ENCODE measurements at regions not wholly inside any gene's neighbourhood (a gene's known extent, or its start where the extent isn't known, plus 50 kb on each side); places are given as distances from the start of the nearest gene placed in this dataset.

DNA sequence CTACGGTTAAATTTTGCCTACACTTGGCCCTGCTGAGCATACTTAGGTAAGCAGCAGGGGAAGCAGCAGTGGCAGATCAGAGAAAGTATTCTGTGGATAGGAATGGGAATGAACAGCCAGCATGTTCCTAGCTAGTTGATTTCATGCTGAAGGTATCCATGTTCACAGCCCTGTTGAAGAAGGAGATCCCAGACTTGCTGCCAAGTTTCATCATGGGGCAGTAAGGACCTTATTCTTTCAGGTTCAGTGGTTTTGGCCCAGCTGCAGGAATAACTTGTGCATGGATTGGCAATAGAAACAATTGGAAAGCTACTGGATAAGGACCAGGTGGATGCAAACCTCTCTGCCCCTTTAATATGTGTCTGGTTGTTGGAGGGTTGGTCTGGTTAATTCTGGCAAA, 98.2 kb upstream of the TMEM178A start:
- DNase-seq (ENCODE audit: low spot score in 2 of 2) = no peak
- TF ChIP-seq, protein P1, sequence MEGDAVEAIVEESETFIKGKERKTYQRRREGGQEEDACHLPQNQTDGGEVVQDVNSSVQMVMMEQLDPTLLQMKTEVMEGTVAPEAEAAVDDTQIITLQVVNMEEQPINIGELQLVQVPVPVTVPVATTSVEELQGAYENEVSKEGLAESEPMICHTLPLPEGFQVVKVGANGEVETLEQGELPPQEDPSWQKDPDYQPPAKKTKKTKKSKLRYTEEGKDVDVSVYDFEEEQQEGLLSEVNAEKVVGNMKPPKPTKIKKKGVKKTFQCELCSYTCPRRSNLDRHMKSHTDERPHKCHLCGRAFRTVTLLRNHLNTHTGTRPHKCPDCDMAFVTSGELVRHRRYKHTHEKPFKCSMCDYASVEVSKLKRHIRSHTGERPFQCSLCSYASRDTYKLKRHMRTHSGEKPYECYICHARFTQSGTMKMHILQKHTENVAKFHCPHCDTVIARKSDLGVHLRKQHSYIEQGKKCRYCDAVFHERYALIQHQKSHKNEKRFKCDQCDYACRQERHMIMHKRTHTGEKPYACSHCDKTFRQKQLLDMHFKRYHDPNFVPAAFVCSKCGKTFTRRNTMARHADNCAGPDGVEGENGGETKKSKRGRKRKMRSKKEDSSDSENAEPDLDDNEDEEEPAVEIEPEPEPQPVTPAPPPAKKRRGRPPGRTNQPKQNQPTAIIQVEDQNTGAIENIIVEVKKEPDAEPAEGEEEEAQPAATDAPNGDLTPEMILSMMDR (IDR thresholded peaks at IDR 0.05) = no peak
- H3K4me1 ChIP-seq = peaks cover 2 to 23% of the 10 kb centered on the region in 2 donors
- intact Hi-C loops (cut with DNase I) = loop anchor here (5.0 kb wide), 1 partner anchor 55 kb away; no protein-coding TSS in a partner anchor
- no peaks in the 10 kb centered on the region for H3K27me3 ChIP-seq
- peaks cover 18 to 21% of the 10 kb centered on the region in 2 donors for H3K9me3 ChIP-seq
- H3K4me3 ChIP-seq = no peak overlapping the region
- peak overlapping the region; percentile 64 to 83 for H3K27ac ChIP-seq
- H3K36me3 ChIP-seq = no peaks in the 10 kb centered on the region

DNA sequence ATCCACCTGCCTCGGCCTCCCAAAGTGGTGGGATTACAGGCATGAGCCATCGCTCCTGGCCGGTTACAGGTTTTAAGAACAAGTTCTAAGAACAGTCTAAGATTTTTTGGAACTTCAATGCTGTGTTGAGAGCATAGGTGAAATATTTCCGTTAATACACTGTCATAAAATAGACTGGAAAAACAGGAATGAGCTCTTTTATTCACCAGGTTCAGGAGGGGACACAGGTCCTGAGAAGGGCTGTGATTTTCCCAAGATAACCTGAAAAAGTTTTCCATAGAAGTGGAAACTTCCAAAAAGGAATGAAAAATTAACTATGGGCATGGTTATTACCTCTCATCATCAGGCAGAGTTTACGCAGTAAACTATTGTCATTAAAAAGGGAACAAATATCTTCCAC, 97.6 kb upstream of the TMEM178A start:
- H3K4me1 ChIP-seq = peaks cover 2 to 23% of the 10 kb centered on the region in 2 donors
- intact Hi-C loops (cut with DNase I) = loop anchor here (5.0 kb wide), 1 partner anchor 56 kb away; no protein-coding TSS in a partner anchor

DNA sequence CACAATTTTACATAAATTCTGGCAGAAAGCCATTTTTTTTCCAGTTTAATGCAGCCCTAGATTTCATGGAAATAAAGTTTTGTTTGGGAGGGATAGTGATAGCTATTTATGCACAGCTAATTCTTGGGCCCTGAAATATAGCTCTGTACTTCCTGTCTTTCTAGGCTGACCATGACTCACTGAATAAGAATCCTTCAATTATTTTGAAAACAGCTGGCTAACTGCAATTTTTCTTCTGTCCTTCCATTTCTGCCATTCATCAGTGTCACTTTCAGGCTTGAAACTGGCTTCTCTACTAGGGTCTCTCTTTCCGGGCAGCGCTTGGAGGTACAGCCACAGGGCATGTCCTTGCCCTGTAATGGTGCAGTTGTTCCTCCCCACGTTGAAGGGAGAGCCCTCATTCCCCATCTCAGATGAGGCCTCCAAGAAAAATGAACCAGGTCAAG, 97.1 kb upstream of the TMEM178A start:
- H3K4me1 ChIP-seq = peaks cover 2 to 23% of the 10 kb centered on the region in 2 donors
- H3K9me3 ChIP-seq = peaks cover 7 to 10% of the 10 kb centered on the region in 2 donors
- H3K27me3 ChIP-seq = no peaks in the 10 kb centered on the region
- no peak for DNase-seq (ENCODE audit: low spot score in 2 of 2)
- intact Hi-C loops (cut with DNase I) = loop anchor here (5.0 kb wide), 1 partner anchor 56 kb away; no protein-coding TSS in a partner anchor
- no peak overlapping the region for H3K4me3 ChIP-seq
- TF ChIP-seq, protein P1 (IDR thresholded peaks at IDR 0.05) = no peak
- no peaks in the 10 kb centered on the region for H3K36me3 ChIP-seq
- peak overlapping the region; percentile 64 to 83 for H3K27ac ChIP-seq

More for the DNA sequence above, 97.6 kb upstream of the TMEM178A start:
- no peaks in the 10 kb centered on the region for H3K36me3 ChIP-seq
- TF ChIP-seq, protein P1 (IDR thresholded peaks at IDR 0.05) = no peak
- no peaks in the 10 kb centered on the region for H3K27me3 ChIP-seq
- peak overlapping the region; percentile 64 to 83 for H3K27ac ChIP-seq
- H3K4me3 ChIP-seq = no peak overlapping the region
- peaks cover 12 to 15% of the 10 kb centered on the region in 2 donors for H3K9me3 ChIP-seq
- DNase-seq (ENCODE audit: low spot score in 2 of 2) = no peak

DNA sequence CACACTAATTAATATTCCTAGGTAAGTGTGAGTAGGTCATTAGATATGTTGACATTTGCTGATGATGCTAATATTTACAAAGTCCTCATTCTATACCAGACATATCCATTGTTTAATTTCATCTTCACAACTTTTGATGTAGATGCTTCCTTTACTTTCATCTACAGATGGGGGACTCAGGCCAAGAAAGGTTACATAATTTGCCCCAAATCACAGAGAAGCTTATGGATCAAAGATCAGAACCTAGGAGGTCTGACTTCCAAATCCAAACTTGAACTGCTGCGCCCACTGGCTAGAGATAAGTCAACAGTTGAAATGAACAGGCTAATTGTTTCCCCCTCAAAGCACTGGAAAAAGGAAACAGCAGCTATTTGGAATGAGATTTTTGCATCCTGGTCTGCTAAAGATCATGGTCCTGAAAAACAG, 95.6 kb upstream of the TMEM178A start:
- no peaks in the 10 kb centered on the region for H3K36me3 ChIP-seq
- no peaks in the 10 kb centered on the region for H3K27me3 ChIP-seq
- intact Hi-C loops (cut with DNase I) = no loop called here
- peak overlapping the region in 1 of 2 donors; percentile 64 for H3K27ac ChIP-seq
- no peak for DNase-seq (ENCODE audit: low spot score in 2 of 2)
- H3K4me1 ChIP-seq = peaks cover 2 to 23% of the 10 kb centered on the region in 2 donors
- TF ChIP-seq, protein P1 (IDR thresholded peaks at IDR 0.05) = no peak
- no peak overlapping the region for H3K4me3 ChIP-seq
- H3K9me3 ChIP-seq = no peaks in the 10 kb centered on the region

DNA sequence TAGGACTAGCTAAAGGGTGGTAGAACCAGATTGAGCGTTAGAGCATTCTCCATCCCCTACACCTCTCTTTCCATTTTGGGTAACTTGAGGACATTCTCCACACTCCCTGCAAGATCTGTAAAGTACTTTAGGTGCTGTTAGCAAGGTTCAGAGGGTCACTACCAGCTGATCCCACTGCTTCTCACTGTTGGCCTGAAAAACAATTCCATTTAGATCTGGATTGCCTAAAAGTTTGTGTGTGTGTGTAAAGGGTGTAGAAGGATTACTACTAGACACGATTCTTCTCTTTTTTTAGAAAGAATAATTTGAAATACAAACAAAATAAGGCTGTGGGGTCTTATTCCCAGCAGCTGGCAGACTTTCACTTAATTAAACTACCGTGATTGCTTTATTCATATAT, 95.1 kb upstream of the TMEM178A start:
- Histone ChIP-seq H3K4me1 (peaks cover 2 to 23% of the 10 kb centered on the region in 2 donors), H3K27ac (peak overlapping the region; percentile 10 to 13), H3K9me3 (no peaks in the 10 kb centered on the region), H3K36me3 (no peaks in the 10 kb centered on the region), H3K4me3 (no peak overlapping the region), H3K27me3 (no peaks in the 10 kb centered on the region)
- TF ChIP-seq, protein P1 (IDR thresholded peaks at IDR 0.05) = no peak
- intact Hi-C loops (cut with DNase I) = no loop called here
- no peak for DNase-seq (ENCODE audit: low spot score in 2 of 2)

All from ascending aorta (tissue), 2 donors.